ENCODE measurements at regions not wholly inside any gene's neighbourhood (a gene's known extent, or its start where the extent isn't known, plus 50 kb on each side); places are given as distances from the start of the nearest gene placed in this dataset.

- no peak for TF ChIP-seq CTCF (IDR thresholded peaks at IDR 0.05; ENCODE audit: control extremely low read depth in 1 of 3, insufficient read depth in 1 of 3, low read depth in 1 of 3, low read length in 3 of 3)
- TF ChIP-seq SIN3A (conservative IDR thresholded peaks at IDR 0.05 in 1 of 2, IDR thresholded peaks at IDR 0.05 in 1 of 2; ENCODE audit: low read depth in 1 of 2, low read length in 2 of 2), result no peak
- no peak for TF ChIP-seq RAD21 (IDR thresholded peaks at IDR 0.05 in 1 of 2, conservative IDR thresholded peaks at IDR 0.05 in 1 of 2; ENCODE audit: low read depth in 2 of 2, low read length in 2 of 2)
- TF ChIP-seq POLR2A (IDR thresholded peaks at IDR 0.05; ENCODE audit: control extremely low read depth in 1 of 2, low read depth in 2 of 2, low read length in 2 of 2), result no peak
- no peak for TF ChIP-seq RBBP5 (IDR thresholded peaks at IDR 0.05; ENCODE audit: borderline replicate concordance, low read depth, low read length)
- TF ChIP-seq CHD1 (IDR thresholded peaks at IDR 0.05; ENCODE audit: low read depth, low read length), result no peak
- no peak for TF ChIP-seq E2F6 (IDR thresholded peaks at IDR 0.05)
- no peak for TF ChIP-seq RXRA (IDR thresholded peaks at IDR 0.05; ENCODE audit: insufficient read depth, low read depth, low read length)
Observed at GRCh38 chr6:98716341-98716740, 118.0 kb upstream of the POU3F2 start.
